ENCODE measurements at regions not wholly inside any gene's neighbourhood (a gene's known extent, or its start where the extent isn't known, plus 50 kb on each side); places are given as distances from the start of the nearest gene placed in this dataset.

DNA sequence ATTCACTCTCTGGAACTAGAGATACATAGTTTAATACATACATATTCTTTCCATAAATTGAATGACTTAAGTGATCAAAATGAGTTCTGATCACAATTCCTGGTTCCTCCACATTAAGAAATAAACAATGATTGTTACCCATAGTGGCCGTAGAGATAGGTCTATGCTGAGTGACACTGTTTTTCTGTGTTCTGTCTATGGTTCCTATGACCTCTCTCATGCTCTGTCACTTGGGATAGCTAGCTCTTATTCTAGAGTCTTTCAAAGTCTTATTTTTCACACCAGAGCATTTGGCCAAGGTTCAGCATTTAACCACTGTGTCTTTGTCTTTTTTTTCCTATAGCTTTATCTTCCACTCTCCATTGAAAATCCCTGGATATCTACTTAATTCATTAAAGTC is 132.4 kb downstream of the GOLGA6L6 start:
- no peak for TF ChIP-seq GATA3 (IDR thresholded peaks at IDR 0.05; ENCODE audit: low read depth, low read length)
- TF ChIP-seq GATA2 (IDR thresholded peaks at IDR 0.05; ENCODE audit: low read depth, low read length): no peak

GRCh38 chr15:20407553-20407952 is 134.0 kb downstream of the GOLGA6L6 start:
- TF ChIP-seq GATA2 (IDR thresholded peaks at IDR 0.05; ENCODE audit: low read depth, low read length) (no peak), GATA3 (IDR thresholded peaks at IDR 0.05; ENCODE audit: low read depth, low read length) (no peak)

DNA sequence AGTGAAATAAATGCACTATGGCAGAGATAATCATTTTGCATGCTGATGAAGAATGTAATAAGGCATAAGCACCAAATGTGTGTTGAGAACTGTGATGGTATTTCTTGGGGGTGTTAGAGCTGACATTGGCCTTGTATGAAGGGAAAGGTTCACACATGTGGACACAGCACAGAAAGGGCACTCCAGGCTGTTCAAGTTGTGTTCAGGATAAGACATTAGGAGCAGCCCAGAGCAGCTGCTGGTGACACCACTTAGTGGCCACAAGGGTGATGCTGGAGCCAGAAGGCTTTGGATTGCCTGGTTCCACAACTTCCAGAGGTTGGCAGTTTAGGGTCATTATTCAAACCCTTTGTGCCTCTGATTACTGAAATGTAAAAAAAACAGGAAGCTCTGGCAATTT is 155.4 kb downstream of the GOLGA6L6 start:
- TF ChIP-seq GATA3 (IDR thresholded peaks at IDR 0.05; ENCODE audit: low read depth, low read length) (no peak), GATA2 (IDR thresholded peaks at IDR 0.05; ENCODE audit: low read depth, low read length) (no peak)

- TF ChIP-seq GATA2 (IDR thresholded peaks at IDR 0.05; ENCODE audit: low read depth, low read length): no peak
- no peak for TF ChIP-seq GATA3 (IDR thresholded peaks at IDR 0.05; ENCODE audit: low read depth, low read length)
These were observed 164.7 kb downstream of the GOLGA6L6 start for GRCh38 chr15:20376872-20377271.

GRCh38 chr15:20369500-20369899 is 172.1 kb downstream of the GOLGA6L6 start:
- TF ChIP-seq GATA3 (IDR thresholded peaks at IDR 0.05; ENCODE audit: low read depth, low read length) (no peak), GATA2 (IDR thresholded peaks at IDR 0.05; ENCODE audit: low read depth, low read length) (no peak)

DNA sequence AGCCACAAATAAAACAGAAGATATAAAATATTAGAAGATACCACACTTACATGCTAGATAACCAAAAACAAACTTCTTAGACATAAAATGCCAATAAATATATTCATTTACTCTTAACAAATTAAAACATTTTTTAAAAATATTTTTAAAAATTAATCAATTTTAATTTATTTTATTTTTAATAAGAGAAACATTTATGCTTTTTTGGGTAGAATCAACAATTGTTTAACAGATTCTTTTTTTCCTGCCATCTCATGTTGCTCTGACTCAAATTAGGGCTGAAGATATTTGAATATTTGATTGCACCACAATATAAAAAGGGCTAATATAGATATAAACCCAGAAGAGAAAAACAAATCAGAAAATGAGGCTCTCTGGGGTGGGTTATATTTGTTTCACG is 172.6 kb downstream of the GOLGA6L6 start:
- TF ChIP-seq GATA3 (IDR thresholded peaks at IDR 0.05; ENCODE audit: low read depth, low read length): no peak
- TF ChIP-seq GATA2 (IDR thresholded peaks at IDR 0.05; ENCODE audit: low read depth, low read length): no peak

- no peak for TF ChIP-seq GATA3 (IDR thresholded peaks at IDR 0.05; ENCODE audit: low read depth, low read length)
- TF ChIP-seq GATA2 (IDR thresholded peaks at IDR 0.05; ENCODE audit: low read depth, low read length): no peak
These were observed 174.5 kb downstream of the GOLGA6L6 start for GRCh38 chr15:20367093-20367492.

- TF ChIP-seq GATA2 (IDR thresholded peaks at IDR 0.05; ENCODE audit: low read depth, low read length): no peak
- no peak for TF ChIP-seq GATA3 (IDR thresholded peaks at IDR 0.05; ENCODE audit: low read depth, low read length)
These were observed 180.5 kb downstream of the GOLGA6L6 start for GRCh38 chr15:20361091-20361490.

GRCh38 chr15:20358779-20359414 is 182.7 kb downstream of the GOLGA6L6 start:
- no peak for TF ChIP-seq GATA2 (IDR thresholded peaks at IDR 0.05; ENCODE audit: low read depth, low read length)
- no peak for TF ChIP-seq GATA3 (IDR thresholded peaks at IDR 0.05; ENCODE audit: low read depth, low read length)

DNA sequence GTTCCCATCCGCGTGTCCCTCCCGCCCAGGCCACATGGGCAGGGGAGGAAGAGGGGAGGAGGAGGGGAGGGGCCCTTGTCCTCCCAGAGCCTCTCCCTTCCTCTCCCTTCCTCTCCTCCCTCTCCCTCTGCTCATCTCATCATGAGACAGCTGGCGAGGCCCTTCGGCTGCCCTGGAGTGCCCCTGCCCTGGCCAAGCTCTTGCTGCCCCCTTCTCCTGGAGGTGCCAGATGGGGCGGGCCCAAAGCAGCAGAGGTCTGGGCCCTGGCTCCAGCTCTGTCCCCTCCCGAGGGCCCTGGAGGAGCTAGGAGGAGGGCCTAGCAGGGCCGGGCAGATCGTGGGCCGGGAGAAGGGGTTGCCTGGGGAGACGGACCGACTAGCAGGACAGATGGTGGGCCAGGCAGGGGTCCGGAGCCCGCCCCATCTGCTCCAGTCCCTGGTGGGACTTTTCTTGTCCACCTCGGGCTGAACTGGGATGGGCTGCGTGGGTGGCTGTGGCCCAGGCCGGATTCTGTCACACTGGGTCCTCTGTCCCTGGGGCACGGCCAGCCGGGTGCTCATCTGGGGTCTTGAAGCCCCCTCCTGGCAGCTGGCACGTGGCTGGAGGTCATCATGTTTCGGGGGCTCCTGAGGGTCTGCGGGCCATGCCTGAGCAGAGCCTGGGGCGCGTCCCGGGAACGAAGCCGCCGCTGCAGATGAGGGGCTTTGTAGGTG is 183.4 kb downstream of the GOLGA6L6 start:
- TF ChIP-seq GATA2 (IDR thresholded peaks at IDR 0.05; ENCODE audit: low read depth, low read length): no peak
- TF ChIP-seq GATA3 (IDR thresholded peaks at IDR 0.05; ENCODE audit: low read depth, low read length): no peak

DNA sequence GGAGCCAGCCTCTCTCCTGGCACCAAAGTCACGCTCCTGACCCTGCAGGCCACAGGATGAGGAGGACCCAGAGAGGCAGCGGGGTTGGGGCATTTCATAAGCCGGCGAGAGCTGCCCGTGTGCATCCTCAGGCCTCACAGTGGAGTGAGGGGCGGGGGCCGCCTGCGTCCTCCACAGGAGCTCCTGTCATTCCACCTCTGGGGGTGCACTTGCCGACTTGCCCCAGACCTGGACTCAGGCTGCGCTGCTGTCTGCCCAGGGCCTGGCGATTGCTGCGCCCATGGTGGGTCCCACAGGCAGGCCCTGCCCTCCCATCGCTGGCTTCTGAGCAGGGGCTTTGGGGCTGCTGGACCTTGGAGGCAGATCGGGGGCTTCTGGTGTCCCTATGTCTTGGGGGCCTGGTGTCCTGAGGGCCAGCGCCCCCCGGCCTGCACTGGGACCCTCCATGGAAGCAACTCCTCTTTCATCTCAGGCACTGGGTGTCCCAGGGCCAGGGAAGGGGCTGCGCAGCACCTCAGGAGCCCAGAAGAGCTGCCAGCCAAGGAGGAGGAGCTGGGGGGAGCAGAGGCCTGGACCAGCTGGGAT is 184.0 kb downstream of the GOLGA6L6 start:
- TF ChIP-seq GATA2 (IDR thresholded peaks at IDR 0.05; ENCODE audit: low read depth, low read length) (no peak), GATA3 (IDR thresholded peaks at IDR 0.05; ENCODE audit: low read depth, low read length) (no peak)

DNA sequence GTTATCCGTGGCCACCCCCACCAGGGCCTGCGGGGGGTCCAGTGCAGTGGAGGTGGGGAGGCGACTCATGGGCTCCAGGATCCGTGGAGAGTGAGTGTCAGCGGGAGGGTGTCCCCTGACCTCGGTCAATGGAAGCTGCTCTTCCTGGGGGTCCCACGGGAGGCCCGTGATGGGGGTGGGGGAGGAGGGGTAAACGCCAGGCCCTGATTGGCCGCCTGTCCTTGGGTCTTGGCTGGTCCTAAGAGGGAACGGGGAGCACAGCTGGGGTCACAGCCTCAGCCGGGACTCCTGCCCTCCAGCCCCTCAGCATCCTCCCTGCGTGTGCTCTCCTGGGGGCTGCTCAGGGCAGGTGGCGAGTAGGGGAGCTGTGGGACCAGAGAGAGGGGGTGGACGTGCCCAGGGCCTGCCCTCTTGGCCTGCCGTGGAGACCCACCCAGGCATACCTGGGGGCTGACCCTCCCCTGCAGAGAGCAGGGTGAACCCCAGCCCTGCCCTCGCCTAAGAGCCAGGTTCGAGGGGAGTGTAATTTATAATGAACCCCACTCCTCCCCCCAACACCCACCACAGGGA is 184.6 kb downstream of the GOLGA6L6 start:
- TF ChIP-seq GATA3 (IDR thresholded peaks at IDR 0.05; ENCODE audit: low read depth, low read length) (no peak), GATA2 (IDR thresholded peaks at IDR 0.05; ENCODE audit: low read depth, low read length) (no peak)

DNA sequence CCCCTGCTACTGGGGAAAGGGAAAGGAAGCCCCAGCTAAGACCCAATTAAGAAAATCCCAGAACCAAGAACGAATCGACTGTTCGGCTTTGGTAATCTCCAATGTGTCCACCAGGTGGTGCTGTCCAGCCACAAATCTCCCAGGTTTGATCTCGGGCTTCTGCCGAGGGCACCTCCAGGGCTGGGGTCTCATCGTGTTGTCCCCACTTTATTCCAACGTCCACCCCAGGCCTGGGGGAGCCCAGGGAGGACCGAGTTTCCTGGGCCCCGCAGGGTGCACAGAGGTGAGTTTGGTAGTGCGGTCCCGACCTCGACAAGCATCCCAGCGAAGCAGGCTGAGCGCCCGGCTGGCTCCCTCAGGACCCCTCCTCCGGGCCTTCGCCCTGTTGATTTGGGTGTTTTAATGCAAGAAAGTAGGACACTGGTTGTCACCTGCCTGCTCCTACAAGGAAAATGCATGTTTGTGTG is 185.1 kb downstream of the GOLGA6L6 start:
- no peak for TF ChIP-seq GATA3 (IDR thresholded peaks at IDR 0.05; ENCODE audit: low read depth, low read length)
- no peak for TF ChIP-seq GATA2 (IDR thresholded peaks at IDR 0.05; ENCODE audit: low read depth, low read length)

DNA sequence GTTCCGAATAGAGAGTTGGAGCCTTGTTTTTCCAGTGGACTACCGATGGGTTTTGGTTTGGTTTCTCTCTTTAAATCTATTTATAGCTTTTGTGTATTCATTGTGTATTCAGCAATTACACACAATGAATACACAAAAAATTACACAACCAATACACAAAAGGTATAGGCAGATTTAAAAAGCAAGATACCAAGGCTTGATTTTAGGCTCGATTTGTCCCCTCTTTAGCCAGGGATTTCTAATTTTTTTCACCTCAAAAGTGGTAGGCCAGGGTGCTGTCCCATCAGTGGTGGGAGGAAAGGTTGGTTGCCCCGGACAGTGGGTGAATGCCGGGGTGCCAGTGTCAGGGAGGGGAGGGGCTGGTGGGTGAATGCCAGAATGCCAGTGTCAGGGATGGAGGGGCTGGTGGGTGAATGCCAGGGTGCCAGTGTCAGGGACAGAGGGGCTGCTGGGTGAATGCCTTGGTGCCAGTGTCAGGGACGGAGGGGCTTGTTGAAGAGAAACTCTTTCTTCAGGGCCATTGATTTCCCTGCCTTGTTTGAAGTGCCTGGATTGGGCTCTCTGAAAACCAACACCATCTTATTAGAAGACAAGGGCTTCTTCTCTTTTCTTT is 186.2 kb downstream of the GOLGA6L6 start:
- TF ChIP-seq GATA2 (IDR thresholded peaks at IDR 0.05; ENCODE audit: low read depth, low read length) (no peak), GATA3 (IDR thresholded peaks at IDR 0.05; ENCODE audit: low read depth, low read length) (no peak)
